ENCODE measurements at regions not wholly inside any gene's neighbourhood (a gene's known extent, or its start where the extent isn't known, plus 50 kb on each side); places are given as distances from the start of the nearest gene placed in this dataset.

DNA sequence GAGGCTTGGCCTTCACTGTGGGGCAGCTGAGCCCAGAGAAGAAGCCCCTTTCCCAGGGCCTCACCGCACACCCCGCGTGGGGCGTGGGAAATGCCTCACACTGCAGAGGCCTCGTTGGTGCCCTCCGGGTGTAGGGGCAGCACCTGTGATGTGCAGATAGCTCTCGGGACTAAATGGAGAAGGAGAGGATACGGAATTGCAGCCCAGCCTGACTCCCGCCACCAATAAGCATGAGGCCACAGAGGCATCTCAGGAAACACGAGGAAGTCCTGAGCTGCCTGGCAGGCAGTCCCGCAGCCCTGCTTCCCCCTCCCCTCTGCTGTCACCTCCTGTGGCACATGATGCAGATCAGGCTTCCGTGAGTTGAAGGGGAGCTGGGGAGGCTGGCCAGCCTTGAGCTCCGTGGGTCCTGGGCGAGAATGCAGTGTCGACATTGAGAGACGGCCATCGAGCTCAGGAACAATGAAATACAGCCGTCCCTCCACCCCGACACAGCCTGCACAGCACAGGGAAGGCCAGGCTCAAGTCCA, 59.6 kb upstream of the PPP2R2D start:
- DNase-seq (ENCODE audit: low read depth in 2 of 3, low spot score in 2 of 3) = no peak

DNA sequence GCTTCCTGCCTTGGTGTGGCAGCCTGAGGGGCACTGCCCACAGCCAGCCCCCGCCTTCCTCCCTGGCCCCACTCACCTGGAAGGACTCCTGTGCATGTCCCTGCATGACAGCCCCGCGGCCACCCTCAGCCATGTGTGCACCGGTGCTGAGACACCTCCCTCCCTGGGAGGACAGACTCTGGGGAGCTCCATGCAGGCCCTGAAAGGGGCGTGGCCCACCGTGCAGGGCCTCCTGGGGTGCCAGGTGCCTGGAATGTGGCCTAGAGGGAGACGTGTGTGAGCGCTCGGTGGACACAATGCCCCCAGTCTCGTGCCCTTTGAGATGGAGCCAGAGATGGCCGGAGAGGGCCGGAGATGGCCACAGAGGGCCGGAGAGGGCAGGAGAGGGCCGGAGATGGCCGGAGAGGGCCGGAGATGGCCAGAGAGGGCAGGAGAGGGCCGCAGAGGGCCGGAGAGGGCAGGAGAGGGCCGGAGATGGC, 59.1 kb upstream of the PPP2R2D start:
- no peak for DNase-seq (ENCODE audit: low read depth in 2 of 3, low spot score in 2 of 3)

DNA sequence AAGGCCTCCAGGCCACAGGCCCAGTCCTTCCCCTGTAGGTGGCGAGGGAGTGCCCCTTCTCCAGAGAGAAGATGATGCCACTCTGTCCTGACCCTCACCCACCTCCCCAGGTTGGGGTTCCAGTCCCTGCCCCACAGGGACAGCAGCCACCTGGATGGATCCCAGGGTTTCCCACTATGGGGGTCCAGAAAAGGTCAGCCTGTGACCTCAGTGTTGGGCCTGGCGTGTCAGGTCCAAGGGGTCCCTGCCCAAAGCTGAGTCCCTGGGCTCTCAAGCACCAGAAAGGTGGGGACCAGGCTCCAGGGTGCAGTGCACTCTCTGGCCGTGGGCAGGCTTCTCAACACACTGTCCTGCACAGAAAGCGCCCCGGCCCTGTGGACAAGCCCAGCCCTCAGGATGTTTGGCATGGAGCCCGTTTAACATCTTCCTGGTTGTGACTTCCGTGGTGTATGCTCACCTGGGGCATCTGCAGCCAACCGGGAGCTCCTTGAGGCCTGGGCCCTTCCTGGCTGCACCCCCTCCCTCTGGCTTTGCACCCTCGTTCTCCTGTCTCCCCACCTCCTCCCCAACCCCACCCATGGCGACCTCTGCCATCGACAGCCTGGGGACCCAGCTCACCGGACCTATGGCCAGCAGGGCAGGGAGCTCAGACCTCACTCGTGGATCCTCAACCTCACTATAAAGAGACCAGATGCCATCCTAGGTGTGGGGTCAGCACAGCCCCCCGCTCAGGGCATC, 58.3 kb upstream of the PPP2R2D start:
- DNase-seq (ENCODE audit: low read depth in 2 of 3, low spot score in 2 of 3) = no peak

DNA sequence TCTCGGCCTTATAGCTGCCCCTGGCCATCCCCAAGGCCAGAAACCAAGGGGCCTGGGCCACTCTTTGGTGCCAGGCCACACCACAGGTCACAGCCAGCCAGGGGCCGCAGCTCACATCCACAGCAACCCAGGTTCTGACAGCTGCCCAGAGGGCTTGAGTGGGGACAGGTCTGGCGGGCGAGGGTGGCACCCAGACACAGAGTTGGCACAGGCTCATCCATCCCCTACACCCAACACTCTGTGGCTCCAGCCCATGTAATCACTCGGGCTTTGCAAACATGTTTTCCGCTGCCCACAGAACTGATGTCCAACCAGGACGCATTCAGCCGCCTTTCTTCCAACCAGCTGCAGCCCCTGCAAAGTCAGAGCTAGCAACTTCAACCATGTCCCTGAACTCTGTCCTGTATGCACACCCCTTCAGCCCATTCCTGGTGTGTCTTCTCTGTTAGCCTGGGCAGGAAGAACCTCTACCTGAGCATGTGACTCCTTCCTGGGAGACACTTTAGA, 57.7 kb upstream of the PPP2R2D start:
- no peak for DNase-seq (ENCODE audit: low read depth in 2 of 3, low spot score in 2 of 3)

DNA sequence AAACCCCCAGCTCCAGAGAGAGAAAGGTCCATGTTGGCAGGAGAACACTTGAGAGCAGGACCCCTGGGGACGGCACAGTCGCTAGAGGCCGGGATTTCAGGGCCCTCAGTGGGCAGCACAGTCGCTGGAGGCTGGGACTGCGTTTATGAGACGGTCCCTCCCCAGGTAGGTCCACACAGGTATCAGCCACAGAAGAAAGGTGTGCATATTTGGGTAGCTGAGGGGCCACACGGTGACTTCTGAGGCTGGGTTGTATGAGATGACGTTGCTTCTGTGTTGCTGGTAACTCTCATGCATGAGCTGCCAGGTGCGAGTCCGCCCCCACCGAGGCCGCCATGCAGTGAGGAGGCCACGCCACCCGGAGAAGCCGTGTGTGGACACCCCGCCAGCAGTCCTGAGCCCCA, 56.9 kb upstream of the PPP2R2D start:
- DNase-seq (ENCODE audit: low read depth in 2 of 3, low spot score in 2 of 3) = no peak

DNA sequence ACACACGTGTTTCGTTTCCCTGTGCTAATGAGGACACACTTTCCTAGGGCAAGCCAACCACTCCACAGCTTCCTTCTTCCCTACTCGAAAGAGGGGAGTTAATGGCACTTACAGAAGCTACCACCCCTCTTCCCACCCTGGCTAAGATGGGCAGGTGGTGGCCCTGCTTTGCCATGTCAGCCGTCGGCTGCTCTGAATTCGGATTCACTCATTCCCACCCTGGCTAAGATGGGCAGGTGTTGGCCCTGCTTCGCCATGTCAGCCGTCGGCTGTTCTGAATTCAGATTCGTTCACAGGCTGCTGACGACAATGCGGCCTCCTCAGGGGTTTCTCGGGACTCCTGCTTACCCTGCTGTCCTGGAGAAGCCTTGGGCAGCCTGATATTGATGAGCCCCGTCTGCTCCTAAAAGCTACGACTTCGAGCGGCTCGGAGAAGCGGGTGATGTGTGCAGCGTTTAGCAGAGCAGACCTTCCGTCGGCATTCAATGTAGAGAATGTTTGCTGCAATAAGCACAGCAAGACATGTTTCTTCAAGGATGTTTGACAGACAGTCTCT, 56.2 kb upstream of the PPP2R2D start:
- DNase-seq (ENCODE audit: low read depth in 2 of 3, low spot score in 2 of 3) = no peak

DNA sequence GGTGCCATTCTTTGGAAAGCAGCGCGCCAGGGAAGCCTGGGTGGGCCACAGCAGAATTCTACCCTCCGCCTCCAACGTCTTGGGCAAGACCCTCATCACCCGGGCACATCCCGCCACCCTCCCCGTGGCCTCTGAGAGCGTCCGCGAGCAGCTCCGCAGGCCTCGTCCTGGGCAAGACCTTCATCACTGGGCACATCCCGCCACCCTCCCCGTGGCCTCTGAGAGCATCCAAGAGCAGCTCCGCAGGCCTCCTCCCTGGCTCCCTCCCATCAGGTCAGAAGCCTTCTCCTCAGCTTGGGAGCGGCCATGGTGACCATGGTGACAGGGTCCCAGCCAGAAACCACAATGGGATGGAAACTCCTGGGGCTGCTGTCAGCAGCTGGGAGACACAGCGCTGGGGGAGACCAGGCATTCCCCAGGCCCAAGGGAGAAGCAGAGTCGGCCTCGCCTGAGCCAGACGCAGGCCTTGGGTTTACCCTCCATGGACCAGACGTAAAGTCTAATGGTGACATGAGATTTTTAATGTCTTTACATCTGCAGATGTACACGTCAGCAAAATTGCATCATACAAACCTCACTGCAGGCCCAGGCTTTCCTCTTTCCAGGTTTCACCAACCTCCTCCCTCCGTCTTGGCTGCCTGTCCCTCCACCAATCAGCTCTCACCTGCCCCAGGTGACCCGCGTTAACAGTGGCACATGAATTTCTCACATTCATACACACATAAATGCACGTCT, 55.1 kb upstream of the PPP2R2D start:
- DNase-seq (ENCODE audit: low read depth in 2 of 3, low spot score in 2 of 3) = no peak

DNA sequence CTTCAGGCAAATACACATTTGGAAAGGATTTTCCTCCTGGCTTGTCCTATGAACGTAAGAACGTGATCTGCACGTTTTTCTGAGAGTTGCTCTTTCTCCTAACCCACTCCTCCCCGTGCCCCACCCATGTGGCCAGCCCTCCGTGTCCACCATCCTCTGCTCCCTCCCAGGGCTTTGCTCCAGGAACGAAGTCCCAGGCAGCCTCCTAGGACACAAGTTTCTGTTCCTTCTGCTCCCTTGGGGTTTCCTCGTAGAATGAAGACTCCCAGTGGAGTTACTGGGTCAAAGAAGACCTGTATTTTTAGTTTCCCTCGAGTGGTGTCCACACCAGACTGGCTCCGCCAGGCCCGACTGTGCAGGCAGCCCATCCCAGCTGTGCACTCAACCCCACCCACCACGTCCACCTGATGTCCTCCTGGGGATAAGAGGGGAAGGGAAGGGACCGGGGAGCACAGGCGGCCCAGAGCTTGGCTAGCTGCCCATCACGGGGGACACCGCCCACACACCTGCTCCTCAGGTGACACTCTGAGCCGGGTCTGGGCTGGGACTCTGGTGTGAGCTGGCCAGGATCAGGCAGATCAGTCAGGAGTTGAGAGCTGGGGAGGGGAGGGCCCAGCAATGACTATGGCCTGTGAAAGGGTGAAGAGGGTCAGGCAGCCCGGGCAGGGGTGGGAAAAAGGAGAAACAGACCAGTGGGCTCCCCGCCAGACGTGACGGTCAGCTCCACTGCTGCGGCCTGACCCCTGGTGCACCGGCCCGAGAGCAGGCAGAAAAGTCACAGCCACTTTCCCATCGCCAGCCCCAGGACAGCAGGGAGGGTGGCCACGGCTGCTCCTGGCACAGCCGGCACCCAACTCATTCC, 54.3 kb upstream of the PPP2R2D start:
- DNase-seq (ENCODE audit: low read depth in 2 of 3, low spot score in 2 of 3) = no peak

DNA sequence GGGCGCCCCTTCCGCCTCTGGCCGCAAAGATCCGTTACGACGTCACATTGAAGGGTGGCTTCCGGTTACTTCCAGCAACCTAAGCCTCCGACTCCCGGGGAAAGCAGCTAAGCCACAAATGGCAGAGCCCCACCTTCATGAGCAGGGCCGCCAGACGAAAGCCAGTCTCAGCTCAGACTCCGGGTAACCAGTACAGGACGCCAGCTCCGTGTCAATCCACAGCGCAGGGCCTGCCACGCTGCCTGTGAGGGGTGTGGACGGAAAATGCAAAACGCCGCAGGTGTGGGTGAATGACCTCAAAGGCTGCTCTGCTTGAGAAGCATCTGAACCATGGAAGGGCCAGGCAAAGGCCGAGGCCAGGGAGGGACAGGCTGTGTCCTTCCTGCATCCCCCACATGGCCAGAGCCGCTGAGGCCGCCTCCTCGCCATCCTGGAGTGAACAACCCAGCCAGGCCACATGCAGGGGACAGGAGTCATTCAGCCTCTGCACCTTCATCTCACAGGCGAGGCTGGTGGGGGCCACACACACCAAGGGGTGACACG, 53.5 kb upstream of the PPP2R2D start:
- no peak for DNase-seq (ENCODE audit: low read depth in 2 of 3, low spot score in 2 of 3)

DNA sequence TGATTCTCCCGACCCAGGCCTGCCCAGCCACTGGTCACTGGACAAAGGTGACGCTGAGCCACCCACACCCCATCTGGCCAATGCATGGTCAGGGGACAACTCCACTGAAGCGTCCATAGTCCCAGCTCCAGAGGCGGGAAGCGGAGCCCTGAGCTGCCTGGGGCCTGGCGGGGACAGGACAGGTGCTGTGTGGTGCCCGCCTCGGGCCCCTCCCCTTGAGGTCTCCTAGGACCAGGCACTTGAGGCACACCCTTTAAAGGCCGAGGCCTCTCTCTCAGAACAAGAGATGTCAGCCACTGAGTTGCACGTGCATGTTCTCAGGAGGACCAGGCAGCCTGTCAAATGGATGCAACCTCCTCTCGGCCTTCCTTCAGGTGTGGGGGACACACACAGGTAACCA, 52.5 kb upstream of the PPP2R2D start:
- DNase-seq (ENCODE audit: low read depth in 2 of 3, low spot score in 2 of 3) = no peak

DNA sequence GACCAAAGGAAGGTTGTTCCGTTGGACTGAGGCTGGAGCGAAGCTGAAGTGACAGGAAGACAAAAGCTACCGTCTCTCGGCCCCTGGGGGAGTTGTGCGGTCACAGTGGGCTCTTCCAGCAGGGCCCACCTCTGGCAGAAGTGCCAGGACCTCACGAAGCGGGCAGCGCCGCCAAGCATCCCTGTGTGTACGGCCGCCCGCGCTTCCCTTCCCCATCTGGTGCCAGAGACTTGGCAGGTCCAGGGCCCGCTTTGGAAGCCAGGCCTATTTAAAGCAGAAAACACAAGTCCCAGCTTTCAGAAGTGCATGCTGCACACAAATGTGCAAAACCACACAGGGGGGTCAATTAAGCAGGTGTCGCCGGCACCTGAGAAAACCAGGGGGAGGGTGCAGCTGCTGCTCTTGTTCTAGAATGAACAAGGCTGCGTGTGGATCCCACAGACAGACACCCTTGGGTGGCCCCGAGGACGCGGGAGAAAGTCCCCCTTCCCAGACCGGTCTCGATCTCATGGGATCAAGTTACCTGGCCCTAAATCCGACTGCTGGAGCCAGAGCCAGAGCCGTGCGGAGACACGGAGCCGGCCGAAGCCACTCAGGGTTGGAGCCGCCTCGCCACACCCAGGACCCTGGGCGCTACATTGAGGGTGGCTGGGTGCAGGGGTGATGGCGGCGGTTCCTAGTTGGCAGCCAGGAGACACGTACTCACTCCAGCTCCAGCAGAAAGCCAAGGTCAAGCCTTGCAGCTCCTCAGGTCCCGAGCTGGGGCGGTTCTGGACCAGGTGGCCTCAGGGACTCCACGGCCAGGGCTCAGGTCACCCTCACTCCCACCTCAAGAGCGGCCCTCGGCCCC, 51.8 kb upstream of the PPP2R2D start:
- no peak for DNase-seq (ENCODE audit: low read depth in 2 of 3, low spot score in 2 of 3)

DNA sequence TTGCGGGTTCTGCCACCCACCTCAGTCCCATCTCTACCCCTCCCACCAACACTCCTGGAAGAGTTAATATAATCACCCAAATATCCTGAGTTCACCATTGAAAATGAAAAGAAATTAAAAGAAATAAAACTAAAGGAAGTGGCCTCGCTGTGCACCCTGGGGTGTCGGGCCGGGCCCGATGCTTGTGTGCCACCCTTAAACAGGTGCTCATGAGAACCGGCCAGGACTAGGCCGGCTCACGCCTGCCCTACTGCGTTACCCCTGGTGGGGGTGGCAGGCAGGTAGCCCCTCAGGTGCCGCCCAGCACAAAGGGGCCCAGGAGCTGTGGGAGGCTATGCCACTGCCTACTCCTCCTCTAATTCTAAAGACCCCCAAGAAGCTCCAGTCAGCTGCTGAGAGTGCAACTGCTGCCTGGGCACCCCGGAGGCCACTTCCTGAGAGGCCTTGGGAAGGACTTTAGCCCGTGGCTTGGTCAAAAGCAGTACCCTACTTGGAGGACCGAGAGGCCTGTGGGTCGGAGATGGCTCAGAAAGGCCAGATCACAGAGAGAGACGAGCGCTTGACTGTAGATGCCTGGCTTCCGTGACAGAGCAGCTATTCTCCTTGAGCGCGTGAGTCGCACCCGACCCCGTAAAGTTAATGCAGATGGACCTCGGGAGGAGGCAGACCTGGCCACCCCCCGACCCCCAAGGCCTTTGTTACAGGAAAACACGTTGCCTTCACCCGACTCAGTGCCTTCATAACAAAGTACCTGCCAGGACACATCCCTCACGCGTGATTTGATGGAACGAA, 51.0 kb upstream of the PPP2R2D start:
- no peak for DNase-seq (ENCODE audit: low read depth in 2 of 3, low spot score in 2 of 3)

DNA sequence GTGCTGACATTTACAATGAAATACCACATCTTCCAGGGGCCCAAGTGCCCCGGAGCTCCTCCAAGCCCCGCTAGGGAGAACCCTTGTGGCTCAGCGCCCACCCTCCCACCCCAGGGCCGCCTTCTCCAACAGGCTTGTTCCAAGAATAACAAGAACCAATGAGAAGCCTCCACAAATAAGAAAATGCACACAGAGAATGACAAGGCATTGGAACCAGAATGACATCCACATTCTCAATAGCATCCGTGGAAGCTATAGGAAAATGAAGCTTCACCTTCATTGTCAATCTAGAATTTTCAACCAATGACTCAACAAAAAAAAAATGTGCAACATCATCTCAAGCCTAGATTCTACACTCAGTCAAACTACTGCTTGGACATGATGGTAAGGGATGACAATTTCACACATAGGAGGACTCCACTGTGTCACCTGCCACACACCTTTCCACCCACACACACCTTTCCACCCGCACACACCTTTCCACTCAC, 50.4 kb upstream of the PPP2R2D start:
- DNase-seq (ENCODE audit: low read depth in 2 of 3, low spot score in 2 of 3) = no peak
